ENCODE measurements at regions not wholly inside any gene's neighbourhood (a gene's known extent, or its start where the extent isn't known, plus 50 kb on each side); places are given as distances from the start of the nearest gene placed in this dataset.
"Not testable (repeated sequence)": the region's sequence is repeated elsewhere in the genome, so short reads cannot be mapped to it uniquely, and the experiment has no call there.

DNA sequence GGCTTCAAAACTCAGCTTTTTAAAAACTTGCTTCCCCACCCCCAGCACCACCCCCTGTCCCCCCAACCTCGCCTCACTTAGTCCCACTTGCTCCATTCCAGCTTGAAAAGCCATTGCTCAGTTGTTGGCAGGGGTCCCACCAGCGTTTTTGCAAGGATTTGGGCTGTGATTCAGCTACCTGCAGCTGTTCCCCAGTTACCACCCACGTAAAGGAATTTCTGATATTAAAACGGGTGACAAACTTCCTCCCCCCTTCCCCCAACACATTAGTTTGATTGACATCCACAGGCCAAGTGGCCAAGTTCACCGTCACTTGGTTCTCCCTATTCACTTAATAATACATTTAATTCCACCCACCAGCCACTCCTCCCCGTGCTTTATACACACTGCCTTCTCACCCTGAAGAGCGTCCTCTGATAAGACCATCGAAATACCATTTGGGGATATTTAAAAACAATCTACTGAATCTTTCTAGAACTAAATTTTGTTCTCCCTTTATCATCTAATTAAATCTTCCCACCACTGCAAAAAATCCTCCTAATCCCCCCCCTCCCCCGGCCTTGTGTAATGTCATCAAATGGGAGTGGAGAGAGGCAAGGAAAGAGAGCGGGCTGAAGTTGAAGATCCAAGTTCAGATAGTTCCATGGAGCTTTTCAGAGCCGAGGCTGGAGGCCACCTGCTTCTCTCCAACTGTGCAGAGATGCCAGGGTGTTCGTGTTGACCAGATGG lies 55.1 kb downstream of the SOX9 start:
- no peak for DNase-seq (ENCODE audit: low read depth in 2 of 2, low spot score in 1 of 2)

DNA sequence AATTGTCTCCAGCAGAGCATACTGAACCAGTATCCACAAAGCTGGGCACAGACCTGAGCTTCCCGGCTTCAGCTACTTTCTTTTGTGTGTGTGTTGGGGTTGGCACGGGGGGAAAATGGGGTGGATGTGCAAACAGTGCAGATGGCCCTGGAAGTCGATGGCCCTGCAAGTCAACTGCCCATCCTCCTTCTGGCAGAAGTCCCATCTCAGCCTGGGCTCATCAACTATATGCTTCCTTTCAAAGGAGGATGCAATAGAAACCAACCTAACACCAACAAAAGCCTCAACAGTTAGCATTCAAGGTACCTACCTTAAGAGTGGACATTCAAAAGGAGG lies 55.7 kb downstream of the SOX9 start:
- DNase-seq (ENCODE audit: low read depth in 2 of 2, low spot score in 1 of 2) = no peak

DNA sequence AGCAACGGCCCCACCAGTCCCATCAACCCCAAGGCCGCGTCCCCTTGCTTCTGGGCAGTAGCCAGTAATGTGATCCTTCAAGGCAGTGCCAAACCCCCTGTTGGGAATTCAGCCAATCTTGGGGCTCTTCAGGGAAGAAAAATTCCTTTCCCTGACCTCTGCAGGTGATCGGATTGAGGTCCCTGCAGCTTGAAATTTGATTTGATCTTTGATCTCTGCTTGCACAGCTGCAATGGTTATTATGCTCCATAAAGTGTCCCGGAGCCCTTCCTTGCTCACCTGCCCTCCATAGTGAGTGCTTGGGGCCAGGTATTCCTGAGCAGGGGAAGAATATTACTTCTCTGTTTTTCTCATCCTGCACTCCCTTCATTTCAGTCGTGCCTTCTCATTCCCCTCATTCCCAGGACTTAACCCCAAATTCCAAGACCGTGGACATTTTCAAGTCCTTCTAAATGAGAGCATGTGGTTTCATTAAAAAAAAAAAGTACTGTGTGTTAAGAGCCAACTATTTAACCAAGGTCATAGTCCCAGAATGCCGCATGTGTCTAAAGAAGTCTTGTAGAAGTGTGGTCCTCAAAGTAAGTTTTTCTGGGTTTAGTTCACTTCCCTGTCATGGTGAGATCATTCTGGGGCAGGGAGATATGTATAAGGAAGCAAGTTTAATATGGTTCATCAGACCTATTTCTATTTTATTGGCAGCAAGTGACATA lies 56.3 kb downstream of the SOX9 start:
- DNase-seq (ENCODE audit: low read depth in 2 of 2, low spot score in 1 of 2) = no peak

DNA sequence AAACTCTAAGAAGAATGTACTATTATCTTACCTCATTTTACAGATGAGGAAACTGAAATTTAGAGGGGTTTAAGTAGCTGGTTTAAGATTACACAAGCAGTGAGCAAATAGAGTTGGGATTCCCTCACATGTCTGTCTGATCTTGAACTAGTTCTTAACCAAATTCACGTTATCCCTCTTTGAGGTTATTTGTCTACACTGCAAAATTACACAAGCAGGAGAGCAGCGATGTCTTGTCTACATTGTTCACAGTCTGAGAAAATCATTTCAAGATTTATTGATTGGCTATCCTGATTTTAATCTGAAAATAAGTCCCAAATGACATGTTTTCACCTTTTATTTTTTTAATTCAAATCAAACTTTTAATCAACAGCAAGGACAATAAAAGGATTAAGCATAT lies 56.9 kb downstream of the SOX9 start:
- no peak for DNase-seq (ENCODE audit: low read depth in 2 of 2, low spot score in 1 of 2)

DNA sequence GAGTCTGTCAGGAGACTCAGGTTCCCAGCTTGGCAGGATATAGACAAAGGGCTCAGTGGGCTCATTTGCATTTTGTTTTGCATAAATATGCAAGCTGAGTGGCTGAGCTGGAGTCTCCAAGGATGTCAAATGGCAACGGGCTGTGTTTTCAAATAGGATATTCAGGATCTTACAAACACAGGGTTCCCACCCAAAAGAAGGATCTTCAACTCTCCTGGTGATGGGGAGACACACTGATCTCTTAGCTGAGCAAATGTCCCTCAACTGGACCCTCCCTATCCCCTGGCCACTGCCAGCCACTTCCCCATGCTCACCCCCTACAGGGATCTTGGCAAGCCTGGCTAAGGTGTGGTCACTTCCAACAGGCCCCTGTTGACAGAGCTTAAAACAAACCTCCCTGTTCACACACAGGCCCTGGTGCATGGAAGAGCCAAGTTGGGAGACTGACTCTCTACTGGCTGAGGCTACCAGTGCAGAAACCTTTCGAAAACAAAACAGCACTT lies 61.6 kb downstream of the SOX9 start:
- no peak for DNase-seq (ENCODE audit: low read depth in 2 of 2, low spot score in 1 of 2)

DNA sequence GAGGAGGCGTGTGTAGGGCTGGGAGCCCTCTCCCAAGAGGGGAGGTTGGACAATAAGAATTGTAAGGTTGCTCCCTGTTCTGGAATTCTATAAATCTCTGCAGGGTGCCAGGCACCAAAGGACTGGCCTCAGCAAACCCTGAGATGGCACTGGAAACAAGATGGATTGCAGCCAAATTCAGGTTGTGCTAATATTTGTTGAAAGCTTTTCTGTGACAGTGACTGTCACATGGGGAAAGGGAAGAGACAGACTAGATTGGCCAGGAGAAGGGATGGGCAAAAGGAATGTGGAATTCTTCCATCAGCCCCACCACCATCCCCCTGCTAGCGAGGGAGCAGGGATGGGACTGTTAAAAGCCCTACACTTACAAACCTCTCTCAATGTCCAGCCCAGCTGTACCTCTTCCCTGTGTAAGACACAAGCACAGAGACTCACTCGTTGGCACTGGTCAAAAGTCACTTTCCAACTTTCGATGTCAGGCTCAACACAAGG lies 62.4 kb downstream of the SOX9 start:
- no peak for DNase-seq (ENCODE audit: low read depth in 2 of 2, low spot score in 1 of 2)

DNA sequence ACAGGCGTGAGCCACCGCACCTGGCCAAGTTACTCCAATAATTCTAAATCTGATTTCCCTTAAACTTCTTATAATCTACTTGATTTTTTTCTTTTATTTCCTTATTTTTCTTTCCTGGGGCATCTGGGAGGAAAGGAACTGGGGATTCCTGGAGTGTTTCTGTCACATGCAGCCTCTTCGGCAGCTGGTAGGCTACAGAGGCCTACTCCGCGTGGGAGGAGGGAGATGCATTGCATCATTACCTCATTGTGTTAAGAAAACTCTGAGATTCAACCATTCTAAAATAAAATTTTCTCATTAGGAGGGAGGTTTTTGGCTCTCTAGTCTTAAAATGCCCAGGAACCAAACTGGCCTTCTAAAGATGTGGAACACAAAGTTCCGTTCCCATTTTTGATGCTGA lies 64.0 kb downstream of the SOX9 start:
- no peak for DNase-seq (ENCODE audit: low read depth in 2 of 2, low spot score in 1 of 2)

DNA sequence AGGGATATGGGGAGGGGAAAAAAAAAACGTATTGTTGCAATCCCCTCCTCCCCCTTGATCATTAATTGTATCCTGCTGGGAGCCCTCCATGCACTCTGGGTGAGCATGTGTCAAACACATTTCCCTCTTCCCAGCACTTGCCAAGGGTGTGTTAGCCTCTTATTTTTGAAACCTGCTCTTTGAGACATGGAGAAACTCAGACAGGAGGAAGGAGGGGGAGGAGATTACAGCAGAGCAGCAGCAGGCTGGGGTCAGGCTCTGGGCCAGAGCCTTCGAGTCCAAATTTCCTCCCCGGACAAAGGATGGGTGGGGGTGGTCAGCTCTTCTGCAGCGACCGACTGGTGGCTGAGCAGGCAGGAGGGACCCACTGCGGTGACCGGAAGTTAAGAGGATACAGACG lies 64.7 kb downstream of the SOX9 start:
- no peak for DNase-seq (ENCODE audit: low read depth in 2 of 2, low spot score in 1 of 2)

DNA sequence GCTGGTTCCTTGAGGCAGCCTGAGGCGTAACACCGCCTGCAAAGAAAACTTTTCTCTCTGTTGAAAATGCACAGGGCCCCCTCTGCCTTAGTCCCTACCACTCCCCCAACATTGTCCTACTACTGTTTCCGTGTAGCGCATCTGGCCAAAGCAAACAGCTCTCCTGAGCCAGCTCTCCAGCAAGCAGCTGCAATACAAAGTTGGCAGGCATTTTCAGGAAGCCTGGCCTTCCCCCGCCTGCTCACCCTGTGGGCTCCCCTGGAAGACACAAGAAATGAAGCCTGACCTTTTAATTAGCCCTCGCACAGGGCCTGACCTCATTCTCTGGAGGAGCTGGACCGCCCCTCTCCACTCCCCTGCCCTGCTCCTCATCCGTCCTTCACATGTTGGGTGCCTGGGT lies 66.7 kb downstream of the SOX9 start:
- DNase-seq (ENCODE audit: low read depth in 2 of 2, low spot score in 1 of 2) = no peak

DNA sequence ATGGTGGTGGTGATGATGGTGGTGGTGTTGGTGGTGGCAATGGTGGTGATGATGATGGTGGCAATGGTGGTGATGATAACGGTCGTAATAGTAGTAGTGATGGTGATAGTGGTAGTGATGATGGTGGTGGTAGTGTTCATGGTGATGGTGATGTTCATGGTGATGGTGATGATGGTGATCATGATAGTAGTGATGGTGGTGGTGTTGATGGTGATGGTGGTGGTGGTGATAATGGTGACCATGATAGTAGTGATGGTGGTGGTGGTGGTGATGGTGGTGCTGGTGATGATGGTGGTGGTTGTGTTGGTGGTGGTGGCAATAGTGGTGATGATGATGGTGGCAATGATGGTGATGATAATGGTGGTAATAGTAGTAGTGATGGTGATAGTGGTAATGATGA lies 68.0 kb downstream of the SOX9 start:
- no peak for DNase-seq (ENCODE audit: low read depth in 2 of 2, low spot score in 1 of 2)

DNA sequence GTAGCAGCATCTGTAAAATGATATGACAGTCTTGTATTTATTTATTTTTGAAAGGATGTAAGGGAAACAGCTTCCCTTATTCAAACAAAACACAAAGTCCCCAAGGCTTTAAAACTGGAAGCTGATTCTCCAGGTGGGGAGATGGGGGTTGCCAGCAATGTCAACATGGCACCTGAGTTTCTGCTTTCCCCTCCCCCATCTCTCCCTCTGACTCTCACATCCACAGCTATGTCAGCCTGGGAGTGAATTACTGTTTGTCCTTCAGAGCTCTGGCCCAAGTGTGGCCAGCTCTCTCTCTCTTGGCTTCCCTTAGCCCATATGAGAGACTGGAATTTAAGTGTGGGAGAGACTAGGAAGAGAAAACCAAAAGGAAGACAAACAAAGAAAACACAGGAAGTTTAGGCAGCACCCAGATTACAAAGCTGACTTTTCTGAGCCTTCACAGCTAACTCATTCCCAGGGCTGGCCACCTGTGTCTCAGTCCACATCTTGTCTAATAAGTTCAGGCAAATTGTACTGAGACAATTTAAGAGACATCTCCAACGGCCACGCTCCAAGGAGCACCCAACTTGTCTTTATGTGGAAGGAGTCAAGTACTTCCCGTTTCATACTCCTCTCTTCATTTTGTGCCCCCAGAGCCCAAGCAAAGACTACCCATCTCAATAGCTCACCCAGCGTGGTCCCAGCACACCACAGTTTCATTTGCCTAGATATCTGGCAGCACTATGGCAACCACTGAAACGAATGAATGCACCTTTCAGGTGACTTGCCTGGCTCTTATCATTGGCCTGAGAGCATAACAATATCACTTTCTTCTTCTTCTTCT lies 69.2 kb downstream of the SOX9 start:
- no peak for DNase-seq (ENCODE audit: low read depth in 2 of 2, low spot score in 1 of 2)

DNA sequence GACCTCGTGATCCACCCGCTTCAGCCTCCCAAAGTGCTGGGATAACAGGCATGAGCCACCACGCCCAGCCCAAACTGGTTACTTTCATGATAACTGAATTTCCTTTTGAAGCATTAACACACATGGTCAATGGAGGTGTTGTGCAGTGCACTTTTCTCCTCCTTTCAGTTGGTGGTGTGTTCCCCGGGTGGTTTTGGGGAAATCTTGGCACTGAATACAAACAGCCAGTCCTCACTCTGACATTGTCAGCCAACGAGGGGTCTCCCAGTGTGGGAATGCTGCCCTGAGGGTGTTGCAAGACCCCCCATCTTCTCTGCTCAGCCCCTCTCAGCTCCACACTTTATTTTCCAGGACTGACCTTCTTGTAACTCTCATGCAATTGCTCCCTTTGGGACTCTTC lies 70.5 kb downstream of the SOX9 start:
- DNase-seq (ENCODE audit: low read depth in 2 of 2, low spot score in 1 of 2) = no peak

DNA sequence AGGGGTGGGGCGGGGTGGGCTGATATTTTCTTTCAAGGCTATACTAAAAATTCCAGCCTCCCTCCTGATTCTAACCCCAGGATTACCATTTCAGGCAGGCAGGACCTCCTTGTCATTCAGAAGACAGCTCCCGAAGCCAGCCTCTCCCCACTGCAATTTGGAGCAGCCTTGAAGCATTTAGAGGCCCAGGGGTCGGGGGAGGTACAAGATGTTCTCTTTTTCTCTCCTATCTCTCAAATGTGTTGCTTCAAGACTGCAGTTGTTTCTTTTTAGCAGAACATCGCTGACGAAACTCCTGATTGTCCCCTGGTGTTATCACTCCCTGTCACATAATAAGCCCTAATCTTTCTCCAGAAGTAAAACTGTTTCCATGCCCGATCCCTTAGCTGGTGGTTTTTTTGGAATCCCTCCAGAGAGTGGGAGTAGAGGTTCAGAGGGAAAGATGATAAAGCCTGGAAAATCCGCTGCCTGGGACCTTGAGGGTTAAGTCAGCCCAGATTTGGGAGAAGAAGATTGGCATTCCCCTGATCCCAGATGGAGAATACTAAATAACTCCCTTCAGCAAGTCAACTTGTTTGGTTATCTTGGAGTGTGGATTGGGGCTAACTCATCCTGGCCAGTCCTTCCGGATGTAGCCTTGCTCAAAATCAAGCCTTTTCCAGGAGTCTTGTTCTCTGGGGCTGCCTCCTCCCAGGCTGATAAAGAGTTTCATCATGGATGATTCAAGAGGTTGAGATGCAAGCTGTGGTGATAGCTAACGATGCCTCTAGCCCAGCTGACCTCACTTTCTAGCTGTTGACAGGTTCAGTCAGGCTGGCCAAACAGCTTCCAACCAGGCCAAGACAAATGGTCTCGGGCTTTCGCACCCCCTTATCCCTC lies 71.3 kb downstream of the SOX9 start:
- DNase-seq (ENCODE audit: low read depth in 2 of 2, low spot score in 1 of 2) = no peak

DNA sequence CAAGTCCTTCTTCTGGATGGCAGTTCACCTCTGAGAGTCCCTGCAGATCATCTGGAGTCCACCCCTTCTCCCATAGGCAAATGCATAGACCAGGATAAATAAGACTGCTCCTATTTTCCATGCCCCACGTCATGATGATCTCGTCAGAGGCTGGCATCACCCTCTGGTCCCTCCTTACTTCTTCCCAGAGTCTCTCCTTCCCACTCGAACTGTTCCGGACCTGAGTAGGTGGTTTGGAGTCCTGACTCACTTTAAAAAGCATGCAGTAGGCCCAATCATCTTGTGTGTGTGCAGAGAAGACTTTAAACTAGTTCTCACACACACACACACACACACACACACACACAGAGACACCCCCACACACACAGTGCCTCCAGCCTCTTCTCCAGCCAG lies 72.0 kb downstream of the SOX9 start:
- no peak for DNase-seq (ENCODE audit: low read depth in 2 of 2, low spot score in 1 of 2)

DNA sequence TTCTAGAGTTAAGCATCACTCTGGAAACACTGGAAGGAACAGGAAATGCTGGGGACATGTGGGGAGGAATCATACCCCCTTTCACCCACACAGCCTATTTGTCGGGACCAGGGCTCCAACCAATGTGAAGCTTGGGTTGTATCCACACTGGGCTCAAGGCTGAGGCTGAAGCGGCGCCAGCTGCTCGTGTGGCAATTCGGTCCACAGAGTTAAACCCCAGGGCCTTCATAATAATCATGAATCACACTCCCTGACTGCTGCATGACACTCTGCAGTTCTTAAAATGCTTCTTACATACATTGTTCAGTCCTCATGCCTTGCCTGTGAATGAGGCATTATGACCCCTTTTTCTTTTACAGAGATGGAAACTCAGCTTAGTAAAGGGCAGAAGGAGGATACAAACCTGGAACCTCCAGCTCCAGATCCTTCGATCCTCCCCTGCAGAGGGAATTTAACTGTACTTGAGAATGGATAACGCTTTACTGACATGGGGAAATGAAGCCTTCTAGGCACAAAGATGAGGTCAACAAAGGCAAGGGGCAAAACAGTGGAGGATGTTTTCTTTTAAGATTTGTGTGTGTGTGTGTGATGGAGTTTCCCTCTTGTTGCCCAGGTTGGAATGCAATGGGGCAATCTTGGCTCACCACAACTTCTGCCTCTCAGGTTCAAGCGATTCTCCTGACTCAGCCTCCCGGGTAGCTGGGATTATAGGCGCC lies 72.7 kb downstream of the SOX9 start:
- no peak for DNase-seq (ENCODE audit: low read depth in 2 of 2, low spot score in 1 of 2)

DNA sequence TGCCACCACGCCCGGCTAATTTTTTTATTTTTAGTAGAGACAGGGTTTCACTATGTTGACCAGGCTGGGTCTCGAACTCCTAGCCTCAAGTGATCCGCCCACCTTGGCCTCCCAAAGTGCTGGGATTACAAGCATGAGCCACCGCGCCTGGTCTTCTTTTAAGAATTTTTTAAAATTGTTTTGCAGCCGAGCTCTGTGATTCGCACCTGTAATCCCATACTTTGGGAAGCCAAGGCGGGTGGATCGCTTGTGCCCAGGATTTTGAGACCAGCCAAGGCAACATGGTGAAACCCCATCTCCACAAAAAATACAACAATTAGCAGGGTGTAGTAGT lies 73.3 kb downstream of the SOX9 start:
- DNase-seq (ENCODE audit: low read depth in 2 of 2, low spot score in 1 of 2) = not testable (repeated sequence)

DNA sequence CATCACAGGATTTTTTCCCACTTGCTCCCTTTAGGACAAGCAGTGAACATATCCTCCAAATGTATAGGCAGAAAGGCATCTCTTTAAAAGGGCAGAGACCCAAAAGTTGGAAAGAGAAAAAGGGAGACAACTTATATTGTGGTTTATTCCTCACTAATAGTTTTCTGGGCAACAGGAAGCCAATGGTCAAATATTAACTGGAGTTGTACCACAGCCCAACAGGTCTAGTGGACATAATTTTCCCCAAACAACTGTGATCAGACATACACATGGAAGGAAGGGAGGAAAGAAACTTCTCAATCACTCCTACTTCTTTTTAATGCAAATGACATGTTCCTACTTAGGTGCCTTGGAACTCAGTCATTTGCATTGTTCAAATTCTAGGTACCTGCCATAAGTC lies 78.4 kb downstream of the SOX9 start:
- no peak for DNase-seq (ENCODE audit: low read depth in 2 of 2, low spot score in 1 of 2)

DNA sequence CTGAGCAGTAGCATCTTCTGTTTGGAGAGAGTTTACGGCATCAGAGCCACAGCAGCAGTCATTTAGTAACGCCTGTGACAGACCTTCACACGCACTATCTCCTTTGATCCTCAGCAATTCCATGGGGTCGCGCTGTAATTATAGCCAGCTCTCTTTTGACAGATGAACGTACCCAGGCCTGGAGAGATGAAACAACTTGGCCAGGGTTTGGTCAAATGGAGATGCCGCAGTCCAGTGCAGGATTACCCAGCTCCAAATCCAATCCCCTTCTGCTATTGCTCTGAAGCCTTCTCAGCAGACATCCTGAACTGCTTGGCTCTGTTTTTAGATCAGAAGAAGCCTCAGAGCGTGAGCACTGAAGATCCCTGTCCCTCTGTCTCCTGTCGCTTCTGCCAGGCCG lies 83.9 kb downstream of the SOX9 start:
- no peak for DNase-seq (ENCODE audit: low read depth in 2 of 2, low spot score in 1 of 2)

DNA sequence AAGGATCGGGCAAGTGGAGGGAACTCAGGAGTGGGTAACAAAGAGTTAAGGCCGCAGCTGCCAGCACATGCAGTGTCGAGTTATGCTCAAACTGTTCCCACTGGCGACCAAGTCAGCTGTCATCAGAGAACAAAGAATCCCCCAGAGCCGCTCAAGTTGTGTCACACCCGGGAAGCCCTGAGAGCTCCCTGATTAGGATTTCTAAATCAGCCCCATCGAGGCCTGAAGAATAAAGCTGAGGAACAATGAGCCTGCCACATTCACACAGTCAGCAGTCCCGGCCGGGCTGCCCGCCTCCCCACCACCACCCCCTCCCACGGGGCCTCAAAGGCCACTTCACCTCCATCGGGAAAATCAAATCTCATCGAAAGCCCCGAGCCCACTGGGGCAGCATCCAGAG lies 84.5 kb downstream of the SOX9 start:
- DNase-seq (ENCODE audit: low read depth in 2 of 2, low spot score in 1 of 2) = no peak

DNA sequence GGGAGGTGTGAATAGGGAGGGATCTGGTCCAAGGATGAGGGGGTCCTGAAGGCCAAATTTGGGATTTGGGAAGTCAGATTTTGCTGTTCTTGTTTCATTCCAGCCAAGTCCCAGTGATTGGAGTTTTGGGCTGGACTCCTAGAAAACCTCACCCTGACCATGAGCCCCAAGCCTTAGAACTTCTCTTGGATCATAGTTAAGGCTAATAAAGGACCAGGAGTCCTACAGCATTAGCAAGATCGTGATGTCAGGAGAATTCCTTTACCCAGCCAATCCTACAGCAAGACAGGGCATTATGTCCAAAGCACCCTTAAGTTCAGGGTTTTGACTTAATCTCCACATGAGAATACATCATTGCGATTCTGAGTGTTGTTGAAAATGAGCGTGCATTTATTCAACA lies 85.0 kb downstream of the SOX9 start:
- DNase-seq (ENCODE audit: low read depth in 2 of 2, low spot score in 1 of 2) = no peak
